Ascending aorta (tissue), 2 donors: ENCODE measurements at regions not wholly inside any gene's neighbourhood (a gene's known extent, or its start where the extent isn't known, plus 50 kb on each side); places are given as distances from the start of the nearest gene placed in this dataset.
A peak's percentile ranks its signal among the peaks of the same experiment; 100 is the strongest.

Experiments used
- DNase-seq, 2 donors: peaks; one replicate each; pipeline ENCODE4 v3.0.0-alpha.2; 2019; ENCODE audit warnings: low spot score in 2 of 2
- H3K27ac ChIP-seq, 2 donors: fragments of 200-600 bp; sonication (generic); one replicate each; pipeline ENCODE4 v1.5.1; 2016 to 2017; ENCODE audit warnings: mild to moderate bottlenecking in 1 of 2
- H3K27me3 ChIP-seq: fragments of 200-600 bp; sonication (generic); one replicate; pipeline ENCODE4 v1.5.1; 2017
- H3K36me3 ChIP-seq, 2 donors: fragments of 200-600 bp; sonication (generic); one replicate each; pipeline ENCODE4 v1.5.1; 2016
- H3K4me1 ChIP-seq, 2 donors: fragments of 200-600 bp; sonication (generic); one replicate each; pipeline ENCODE4 v1.5.1; 2016 to 2017; ENCODE audit warnings: mild to moderate bottlenecking in 1 of 2
- H3K4me3 ChIP-seq, 2 donors: fragments of 200-600 bp; sonication (generic); one replicate each; pipeline ENCODE4 v1.5.1; 2016 to 2017; ENCODE audit warnings: mild to moderate bottlenecking in 1 of 2
- H3K9me3 ChIP-seq, 2 donors: fragments of 200-600 bp; sonication (generic); one replicate each; pipeline ENCODE4 v1.5.1; 2016
- intact Hi-C: fragments of 100-400 bp; cut with DNase I; formaldehyde crosslinking; loops from one replicate; pipeline ENCODE4 v1.15.1; 2023
- TF ChIP-seq, protein P1 (sequence below), 3 experiments: fragments of 200-600 bp in 2 of 3; fragments of 450-650 bp in 1 of 3; sonication (generic) in 2 of 3; IDR thresholded peaks; one replicate each; pipeline ENCODE4 v1.5.1; 2016 to 2019; ENCODE audit warnings: antibody characterized with exemption in 3 of 3, mild to moderate bottlenecking in 1 of 3, moderate library complexity in 1 of 3

DNA sequence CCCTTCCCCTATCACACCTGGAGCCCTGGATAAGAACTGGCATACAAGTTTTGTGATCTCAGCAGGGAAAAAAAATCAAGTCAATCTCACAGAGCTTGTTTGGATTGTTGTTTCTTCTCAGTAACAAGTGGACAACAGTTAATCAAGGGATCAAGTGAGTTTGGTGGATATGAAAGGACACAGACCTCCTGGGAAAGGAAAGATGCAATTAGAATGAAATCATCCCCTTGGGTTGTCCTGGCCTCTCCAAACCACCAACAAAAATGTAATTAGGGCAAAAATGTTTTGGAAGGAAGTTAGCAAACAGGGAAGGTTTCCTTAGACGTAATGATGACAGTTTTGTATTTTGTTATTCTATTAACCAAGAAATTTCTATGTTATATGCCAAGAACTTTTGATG lies 99.1 kb upstream of the PRDM1 start:
- H3K36me3 ChIP-seq, result no peaks in the 10 kb centered on the region
- no peaks in the 10 kb centered on the region for H3K4me1 ChIP-seq
- no peaks in the 10 kb centered on the region for H3K9me3 ChIP-seq
- intact Hi-C loops, result no loop called here
- no peak overlapping the region for H3K27ac ChIP-seq
- H3K27me3 ChIP-seq, result peaks cover 5% of the 10 kb centered on the region
- TF ChIP-seq, protein P1, sequence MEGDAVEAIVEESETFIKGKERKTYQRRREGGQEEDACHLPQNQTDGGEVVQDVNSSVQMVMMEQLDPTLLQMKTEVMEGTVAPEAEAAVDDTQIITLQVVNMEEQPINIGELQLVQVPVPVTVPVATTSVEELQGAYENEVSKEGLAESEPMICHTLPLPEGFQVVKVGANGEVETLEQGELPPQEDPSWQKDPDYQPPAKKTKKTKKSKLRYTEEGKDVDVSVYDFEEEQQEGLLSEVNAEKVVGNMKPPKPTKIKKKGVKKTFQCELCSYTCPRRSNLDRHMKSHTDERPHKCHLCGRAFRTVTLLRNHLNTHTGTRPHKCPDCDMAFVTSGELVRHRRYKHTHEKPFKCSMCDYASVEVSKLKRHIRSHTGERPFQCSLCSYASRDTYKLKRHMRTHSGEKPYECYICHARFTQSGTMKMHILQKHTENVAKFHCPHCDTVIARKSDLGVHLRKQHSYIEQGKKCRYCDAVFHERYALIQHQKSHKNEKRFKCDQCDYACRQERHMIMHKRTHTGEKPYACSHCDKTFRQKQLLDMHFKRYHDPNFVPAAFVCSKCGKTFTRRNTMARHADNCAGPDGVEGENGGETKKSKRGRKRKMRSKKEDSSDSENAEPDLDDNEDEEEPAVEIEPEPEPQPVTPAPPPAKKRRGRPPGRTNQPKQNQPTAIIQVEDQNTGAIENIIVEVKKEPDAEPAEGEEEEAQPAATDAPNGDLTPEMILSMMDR (IDR thresholded peaks at IDR 0.05), result no peak
- DNase-seq, result no peak
- H3K4me3 ChIP-seq, result no peak overlapping the region

DNA sequence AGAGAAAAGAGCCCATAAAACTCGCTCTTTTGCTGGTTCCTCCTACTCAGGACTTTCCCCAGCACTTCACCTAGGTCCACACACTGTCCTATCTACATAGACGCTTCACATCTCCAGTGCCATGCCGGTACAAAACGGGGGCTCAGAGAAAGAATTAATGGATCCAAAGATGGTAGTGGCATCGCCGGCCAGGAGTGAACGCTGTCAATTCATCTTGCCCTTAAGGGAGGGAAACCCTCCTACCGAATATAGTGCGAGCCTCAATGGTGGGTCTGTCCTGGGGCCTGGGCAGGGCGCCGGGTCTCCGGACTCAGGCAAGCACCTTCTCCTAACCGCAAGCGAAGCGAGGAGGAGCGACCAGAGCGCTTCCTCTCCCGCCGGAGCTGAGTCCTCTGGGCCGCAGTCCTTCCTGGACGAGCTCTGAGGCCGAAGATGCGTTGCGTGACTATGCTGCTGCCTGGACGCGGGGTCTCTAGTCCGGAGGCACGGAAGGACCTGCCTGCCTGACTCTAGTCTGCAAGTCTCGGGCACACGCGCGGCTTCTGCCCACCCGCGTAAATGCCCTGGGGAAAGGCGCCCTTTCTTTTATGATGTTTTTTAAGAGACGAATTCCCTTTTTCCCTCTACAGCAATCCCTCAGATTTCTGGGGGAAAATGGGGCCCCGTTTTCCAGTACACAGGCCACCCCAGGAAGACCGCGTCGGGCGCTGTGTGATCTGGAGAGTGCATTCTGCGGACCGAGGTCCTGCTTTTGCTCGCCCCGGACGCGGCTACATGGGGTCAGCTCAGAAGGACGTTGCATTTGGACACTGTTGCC lies 100.1 kb upstream of the PRDM1 start:
- TF ChIP-seq, protein P1 (IDR thresholded peaks at IDR 0.05), result no peak
- no peaks in the 10 kb centered on the region for H3K4me1 ChIP-seq
- peaks cover 5% of the 10 kb centered on the region for H3K27me3 ChIP-seq
- DNase-seq, result no peak
- intact Hi-C loops, result no loop called here
- H3K4me3 ChIP-seq, result peak overlapping the region; percentile 2 to 26
- H3K36me3 ChIP-seq, result no peaks in the 10 kb centered on the region
- no peaks in the 10 kb centered on the region for H3K9me3 ChIP-seq
- H3K27ac ChIP-seq, result no peak overlapping the region

DNA sequence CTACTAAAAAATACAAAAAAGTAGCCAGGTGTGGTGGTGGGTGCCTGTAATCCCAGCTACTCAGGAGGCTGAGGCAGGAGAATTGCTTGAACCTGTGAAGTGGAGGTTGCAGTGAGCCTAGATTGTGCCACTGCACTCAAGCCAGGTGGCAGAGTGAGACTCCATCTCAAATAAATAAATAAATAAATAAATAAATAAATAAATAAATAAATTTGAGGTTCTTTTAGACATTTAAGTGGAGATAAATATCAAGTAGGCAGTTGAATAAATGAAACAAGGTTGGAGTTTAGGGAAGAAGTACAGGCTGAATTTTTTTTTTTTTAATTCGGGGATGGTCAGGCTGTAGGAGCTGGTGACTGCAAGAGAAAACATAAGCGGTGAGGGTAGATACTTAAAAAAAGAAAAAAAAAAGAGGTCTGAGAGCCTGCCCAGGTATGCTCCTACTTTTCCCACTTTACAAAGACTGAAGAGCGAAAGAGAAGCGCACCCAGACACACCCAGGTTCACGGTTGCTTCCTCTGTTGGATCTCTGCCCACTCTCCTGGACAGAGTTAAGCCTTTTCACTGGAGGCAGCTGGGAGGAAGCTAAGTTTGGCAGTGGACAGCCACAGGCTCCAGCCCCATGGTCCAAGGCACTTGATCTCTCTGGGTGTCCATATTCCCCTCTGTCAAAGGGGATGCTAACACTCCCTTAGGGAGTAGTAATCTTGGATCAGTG lies 100.9 kb upstream of the PRDM1 start:
- DNase-seq, result no peak
- Histone ChIP-seq H3K4me3 (no peak overlapping the region), H3K4me1 (no peaks in the 10 kb centered on the region), H3K27ac (no peak overlapping the region), H3K27me3 (peaks cover 5% of the 10 kb centered on the region), H3K36me3 (no peaks in the 10 kb centered on the region), H3K9me3 (no peaks in the 10 kb centered on the region)
- TF ChIP-seq, protein P1 (IDR thresholded peaks at IDR 0.05), result no peak
- intact Hi-C loops, result no loop called here

DNA sequence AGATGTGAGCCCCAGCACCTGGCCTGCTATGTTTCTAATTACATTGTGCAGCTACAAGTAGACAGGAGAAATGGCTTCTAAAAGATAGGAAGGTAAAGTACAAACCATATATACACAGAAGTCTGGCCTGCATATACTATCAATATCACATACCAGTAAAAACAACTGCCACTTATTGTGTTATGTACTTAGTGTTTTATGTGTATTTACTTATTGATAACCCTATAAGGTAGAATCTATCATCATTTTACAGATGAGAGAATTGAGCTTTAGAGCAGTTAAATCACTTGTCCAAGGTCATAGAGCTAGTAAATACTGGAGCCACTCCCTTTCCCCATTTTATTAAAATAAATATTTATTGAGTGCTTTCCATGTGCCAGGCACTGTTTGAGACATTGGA lies 102.4 kb upstream of the PRDM1 start:
- H3K4me1 ChIP-seq, result no peaks in the 10 kb centered on the region
- H3K9me3 ChIP-seq, result no peaks in the 10 kb centered on the region
- H3K27me3 ChIP-seq, result peaks cover 5% of the 10 kb centered on the region
- intact Hi-C loops, result no loop called here
- H3K4me3 ChIP-seq, result no peak overlapping the region
- no peaks in the 10 kb centered on the region for H3K36me3 ChIP-seq
- DNase-seq, result no peak
- no peak overlapping the region for H3K27ac ChIP-seq
- TF ChIP-seq, protein P1 (IDR thresholded peaks at IDR 0.05), result no peak

DNA sequence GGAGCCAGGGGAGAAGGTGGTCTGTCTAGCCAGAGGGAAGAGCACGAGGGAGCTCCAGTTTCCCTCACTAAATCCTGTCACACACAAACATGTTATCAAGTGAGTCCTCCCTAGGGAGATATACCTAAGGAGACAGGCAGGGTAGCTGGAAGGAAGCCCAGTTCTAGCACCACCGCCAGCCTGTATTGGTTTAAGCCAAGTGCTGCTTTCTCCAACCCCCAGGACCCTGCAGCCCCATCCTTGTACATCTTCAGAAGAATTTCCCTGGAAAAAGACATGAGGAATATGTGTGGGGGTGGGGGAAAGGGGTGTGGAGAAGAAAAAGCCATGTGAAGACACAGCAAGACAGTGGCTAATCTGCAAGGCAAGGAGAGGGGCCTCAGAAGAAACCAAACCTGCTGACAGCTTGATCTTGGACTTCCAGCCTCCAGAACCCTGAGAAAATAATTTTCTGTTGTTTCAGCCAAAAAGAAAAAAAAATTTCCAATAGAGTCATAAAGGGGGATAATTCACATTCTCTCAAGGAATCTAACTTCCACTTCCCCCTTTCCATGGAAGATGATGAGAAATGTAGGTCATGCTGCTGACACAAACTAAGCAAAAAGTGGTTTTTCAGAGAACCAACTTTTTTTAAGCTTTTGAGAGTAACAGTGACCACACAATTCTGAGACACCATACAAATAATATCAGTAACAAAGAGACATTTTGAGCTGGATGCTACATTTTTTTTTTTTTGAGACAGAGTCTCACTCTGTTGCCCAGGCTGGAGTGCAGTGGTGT lies 103.2 kb upstream of the PRDM1 start:
- no peak for DNase-seq
- TF ChIP-seq, protein P1 (IDR thresholded peaks at IDR 0.05), result no peak
- Histone ChIP-seq H3K27me3 (peaks cover 5% of the 10 kb centered on the region), H3K4me3 (no peak overlapping the region), H3K36me3 (no peaks in the 10 kb centered on the region), H3K9me3 (no peaks in the 10 kb centered on the region), H3K4me1 (no peaks in the 10 kb centered on the region), H3K27ac (no peak overlapping the region)
- intact Hi-C loops, result no loop called here
